NCI-H226 (cell line): ENCODE measurements at regions not wholly inside any gene's neighbourhood (a gene's known extent, or its start where the extent isn't known, plus 50 kb on each side); places are given as distances from the start of the nearest gene placed in this dataset.

Experiments used
- DNase-seq: peaks from one replicate; pipeline ENCODE4 v3.0.0-alpha.2; 2015

GRCh38 chr13:99859178-99860177, 112.1 kb downstream of the ZIC5 start:
- DNase-seq: no peak

- DNase-seq: no peak
Observed at GRCh38 chr13:99857738-99858137, 113.8 kb downstream of the ZIC5 start.

GRCh38 chr13:99855526-99856420, 115.8 kb downstream of the ZIC5 start:
- DNase-seq: no peak

GRCh38 chr13:99854366-99854765, 117.2 kb downstream of the ZIC5 start:
- DNase-seq: no peak

- DNase-seq: no peak
Observed at GRCh38 chr13:99847318-99847750, 124.2 kb downstream of the ZIC5 start.

- DNase-seq: no peak
Observed at GRCh38 chr13:99845161-99845874, 126.2 kb downstream of the ZIC5 start.

- no peak for DNase-seq
Observed at GRCh38 chr13:99844421-99844820, 127.1 kb downstream of the ZIC5 start.

- DNase-seq: no peak
Observed at GRCh38 chr13:99843872-99844271, 127.7 kb downstream of the ZIC5 start.

- no peak for DNase-seq
Observed at GRCh38 chr13:99842405-99842804, 129.2 kb downstream of the ZIC5 start.

- DNase-seq: no peak
Observed at GRCh38 chr13:99836291-99836690, 135.3 kb downstream of the ZIC5 start.

- DNase-seq: no peak
Observed at GRCh38 chr13:99835442-99835841, 136.1 kb downstream of the ZIC5 start.

GRCh38 chr13:99834246-99834645, 137.3 kb downstream of the ZIC5 start:
- DNase-seq: no peak

- no peak for DNase-seq
Observed at GRCh38 chr13:99832347-99832746, 139.2 kb downstream of the ZIC5 start.

- no peak for DNase-seq
Observed at GRCh38 chr13:99830931-99831330, 140.6 kb downstream of the ZIC5 start.

GRCh38 chr13:99829593-99830239, 141.9 kb downstream of the ZIC5 start:
- DNase-seq: no peak

GRCh38 chr13:99829161-99829560, 142.4 kb downstream of the ZIC5 start:
- no peak for DNase-seq

GRCh38 chr13:99828735-99829134, 142.8 kb downstream of the ZIC5 start:
- DNase-seq: no peak

GRCh38 chr13:99828123-99828522, 143.4 kb downstream of the ZIC5 start:
- DNase-seq: no peak

GRCh38 chr13:99827011-99827772, 144.4 kb downstream of the ZIC5 start:
- no peak for DNase-seq

- no peak for DNase-seq
Observed at GRCh38 chr13:99823961-99824360, 147.6 kb downstream of the ZIC5 start.

- DNase-seq: no peak
Observed at GRCh38 chr13:99822820-99823219, 148.7 kb downstream of the ZIC5 start.

- no peak for DNase-seq
Observed at GRCh38 chr13:99821741-99822140, 149.8 kb downstream of the ZIC5 start.
